ENCODE measurements at regions not wholly inside any gene's neighbourhood (a gene's known extent, or its start where the extent isn't known, plus 50 kb on each side); places are given as distances from the start of the nearest gene placed in this dataset.

- TF ChIP-seq CTCF (IDR thresholded peaks at IDR 0.05; ENCODE audit: insufficient read depth, low read length, poor library complexity, severe bottlenecking) (no peak), EZH2phosphoT487 (conservative IDR thresholded peaks at IDR 0.05; ENCODE audit: low read length) (no peak)
Observed at GRCh38 chr12:24072302-24072701, 122.8 kb upstream of the SOX5 start.
